ENCODE measurements at regions not wholly inside any gene's neighbourhood (a gene's known extent, or its start where the extent isn't known, plus 50 kb on each side); places are given as distances from the start of the nearest gene placed in this dataset.

GRCh38 chrX:113457719-113458118 lies 617.1 kb upstream of the AMOT start:
- H3K4me3 ChIP-seq (ENCODE audit: low read depth, low read length), result no peak overlapping the region
- ChIA-PET POLR2A (no interaction called here), CTCF (no interaction called here)
- H3K36me3 ChIP-seq (ENCODE audit: control insufficient read depth, insufficient read depth, low read length), result no peaks in the 10 kb centered on the region
- no peak for DNase-seq (ENCODE audit: low read depth)
- no peak for TF ChIP-seq CTCF (IDR thresholded peaks at IDR 0.05; ENCODE audit: insufficient read depth, low read depth, low read length)
- H3K27me3 ChIP-seq (ENCODE audit: control insufficient read depth, insufficient read depth, low read length), result no peaks in the 10 kb centered on the region

GRCh38 chrX:113455582-113455981 lies 615.0 kb upstream of the AMOT start:
- no peaks in the 10 kb centered on the region for H3K36me3 ChIP-seq (ENCODE audit: control insufficient read depth, insufficient read depth, low read length)
- H3K4me3 ChIP-seq (ENCODE audit: low read depth, low read length), result no peak overlapping the region
- ChIA-PET CTCF (no interaction called here), POLR2A (no interaction called here)
- H3K27me3 ChIP-seq (ENCODE audit: control insufficient read depth, insufficient read depth, low read length), result no peaks in the 10 kb centered on the region
- no peak for DNase-seq (ENCODE audit: low read depth)
- no peak for TF ChIP-seq CTCF (IDR thresholded peaks at IDR 0.05; ENCODE audit: insufficient read depth, low read depth, low read length)

DNA sequence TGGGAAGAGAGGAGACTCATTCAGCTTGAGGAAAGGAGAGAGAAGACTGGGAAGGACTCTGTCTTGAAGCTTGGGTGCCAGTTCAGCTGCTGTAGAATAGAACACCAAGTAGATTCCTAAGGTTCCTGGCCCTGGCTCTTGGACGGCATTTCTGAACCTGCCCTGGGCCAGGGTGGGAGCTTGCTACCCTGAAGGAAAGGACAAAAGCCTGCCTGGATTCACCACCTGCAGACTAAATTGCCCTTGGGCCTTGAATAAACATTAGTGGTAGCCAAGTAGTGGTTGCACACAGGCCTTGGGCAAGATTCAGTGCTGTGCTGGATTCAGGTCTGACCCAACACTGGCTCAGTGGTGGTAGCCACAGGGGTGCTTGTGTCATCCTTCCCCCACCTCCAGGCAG lies 588.4 kb upstream of the AMOT start:
- no peaks in the 10 kb centered on the region for H3K36me3 ChIP-seq (ENCODE audit: control insufficient read depth, insufficient read depth, low read length)
- TF ChIP-seq CTCF (IDR thresholded peaks at IDR 0.05; ENCODE audit: insufficient read depth, low read depth, low read length), result no peak
- no peak for DNase-seq (ENCODE audit: low read depth)
- POLR2A ChIA-PET, result no interaction called here
- H3K4me3 ChIP-seq (ENCODE audit: low read depth, low read length), result no peak overlapping the region
- CTCF ChIA-PET, result no interaction called here
- no peaks in the 10 kb centered on the region for H3K27me3 ChIP-seq (ENCODE audit: control insufficient read depth, insufficient read depth, low read length)

GRCh38 chrX:113422323-113422722 lies 581.7 kb upstream of the AMOT start:
- Histone ChIP-seq H3K36me3 (ENCODE audit: control insufficient read depth, insufficient read depth, low read length) (no peaks in the 10 kb centered on the region), H3K4me3 (ENCODE audit: low read depth, low read length) (no peak overlapping the region), H3K27me3 (ENCODE audit: control insufficient read depth, insufficient read depth, low read length) (no peaks in the 10 kb centered on the region)
- no peak for TF ChIP-seq CTCF (IDR thresholded peaks at IDR 0.05; ENCODE audit: insufficient read depth, low read depth, low read length)
- CTCF ChIA-PET, result no interaction called here
- POLR2A ChIA-PET, result no interaction called here
- no peak for DNase-seq (ENCODE audit: low read depth)

- CTCF ChIA-PET, result interaction anchor here (0.6 kb wide), 1 partner anchor 193 kb away, joined by 3 read pairs; no protein-coding TSS in a partner anchor
- POLR2A ChIA-PET, result no interaction called here
- H3K27me3 ChIP-seq (ENCODE audit: control insufficient read depth, insufficient read depth, low read length), result no peaks in the 10 kb centered on the region
- no peak overlapping the region for H3K4me3 ChIP-seq (ENCODE audit: low read depth, low read length)
- H3K36me3 ChIP-seq (ENCODE audit: control insufficient read depth, insufficient read depth, low read length), result no peaks in the 10 kb centered on the region
- TF ChIP-seq CTCF (IDR thresholded peaks at IDR 0.05; ENCODE audit: insufficient read depth, low read depth, low read length), result no peak
- no peak for DNase-seq (ENCODE audit: low read depth)
Measured at GRCh38 chrX:113421432-113421831, 580.8 kb upstream of the AMOT start.
